Endothelial cell of umbilical vein (primary cell): ENCODE measurements at regions not wholly inside any gene's neighbourhood (a gene's known extent, or its start where the extent isn't known, plus 50 kb on each side); places are given as distances from the start of the nearest gene placed in this dataset.

Experiments used
- BruUV-seq: library from RNA; stranded (reverse); fragments of 400-500 nt; replicated peaks from 2 replicates; lab custom pipeline; 2021; lab: Mats Ljungman, UMichigan
- CTCF ChIA-PET: fragments of 300-600, 350-600 bp; sonication (Branson Sonifier 250); formaldehyde crosslinking; loops from one replicate; lab custom pipeline; 2021; ENCODE audit warnings: antibody characterized with exemption, inconsistent platforms; lab: Charles Lee
- POLR2A ChIA-PET: fragments of 300-600, 350-600 bp; sonication (Branson Sonifier 250); formaldehyde crosslinking; loops from one replicate; lab custom pipeline; 2021; ENCODE audit warnings: antibody characterized with exemption, inconsistent platforms; lab: Charles Lee
- DNase-seq: peaks from one replicate; pipeline ENCODE4 v3.0.0-alpha.2; 2011; ENCODE audit warnings: low read depth, low spot score
- FAIRE-seq: peaks from 2 replicates; lab custom pipeline; 2011; peaks lifted over from hg19 to GRCh38; lab: Jason Lieb, UNC
- H2AFZ ChIP-seq: 2 replicates; pipeline ENCODE4 v1.6.0; 2012; ENCODE audit warnings: low read depth, low read length, control low read depth, inconsistent platforms
- H3K27ac ChIP-seq: 2 replicates; pipeline ENCODE4 v1.5.1; 2011; ENCODE audit warnings: low read depth, mild to moderate bottlenecking, control low read depth, low read length, moderate library complexity; ENCODE audit not compliant: insufficient read depth
- H3K27me3 ChIP-seq, 2 experiments: 2 replicates each; pipeline versions ENCODE4 v1.6.0 to v1.6.1; 2011; ENCODE audit warnings: low read length in 2 of 2, mixed read lengths in 1 of 2; ENCODE audit not compliant: control insufficient read depth in 2 of 2, insufficient read depth in 2 of 2
- H3K36me3 ChIP-seq, 2 experiments: 2 replicates in 1 of 2; 3 replicates in 1 of 2; pipeline ENCODE4 v1.5.1; 2011; ENCODE audit warnings: low read length in 2 of 2, mild to moderate bottlenecking in 1 of 2, moderate library complexity in 1 of 2; ENCODE audit not compliant: control insufficient read depth in 2 of 2, insufficient read depth in 2 of 2; ENCODE audit errors: extremely low read depth in 1 of 2
- H3K4me1 ChIP-seq: 3 replicates; pipeline ENCODE4 v1.5.1; 2011; ENCODE audit warnings: mild to moderate bottlenecking, low read length; ENCODE audit not compliant: control insufficient read depth, insufficient read depth; ENCODE audit errors: extremely low read depth
- H3K4me2 ChIP-seq: 2 replicates; pipeline ENCODE4 v1.6.1; 2011; ENCODE audit warnings: low read length, control low read depth, mixed read lengths; ENCODE audit not compliant: insufficient read depth
- H3K4me3 ChIP-seq, 3 experiments: fragments of 200-600 bp in 1 of 3; sonication (generic), shearing (Covaris generic) in 1 of 3; replicated peaks in 1 of 3; 2 replicates each; pipeline ENCODE4 v1.5.1; 2011 to 2016; ENCODE audit warnings: control low read depth in 3 of 3, low read length in 3 of 3, mild to moderate bottlenecking in 2 of 3, inconsistent platforms in 1 of 3, low read depth in 1 of 3, moderate library complexity in 1 of 3; ENCODE audit not compliant: insufficient read depth in 1 of 3
- H3K79me2 ChIP-seq: 2 replicates; pipeline ENCODE4 v1.6.0; 2012; ENCODE audit warnings: low read length, inconsistent platforms; ENCODE audit not compliant: control insufficient read depth, insufficient read depth
- H3K9ac ChIP-seq: replicated peaks from 2 replicates; pipeline ENCODE3; 2011; ENCODE audit warnings: low read length, control low read depth; ENCODE audit not compliant: insufficient read depth; ENCODE audit errors: extremely low read depth
- H3K9me1 ChIP-seq: replicated peaks from 3 replicates; pipeline ENCODE4 v1.6.0; 2011; ENCODE audit warnings: mild to moderate bottlenecking, low read length; ENCODE audit not compliant: control insufficient read depth, insufficient read depth; ENCODE audit errors: extremely low read depth
- H3K9me3 ChIP-seq: replicated peaks from 2 replicates; pipeline ENCODE4 v1.5.1; 2012; ENCODE audit warnings: low read length, inconsistent platforms; ENCODE audit not compliant: control insufficient read depth, insufficient read depth
- H4K20me1 ChIP-seq: replicated peaks from 2 replicates; pipeline ENCODE3; 2011; ENCODE audit warnings: mild to moderate bottlenecking, low read length; ENCODE audit not compliant: control insufficient read depth, insufficient read depth; ENCODE audit errors: extremely low read depth
- EZH2 ChIP-seq: IDR thresholded peaks from 2 replicates; pipeline ENCODE4 v1.6.1; 2012; ENCODE audit warnings: borderline replicate concordance, low read depth, mild to moderate bottlenecking, moderate library complexity, low read length, inconsistent platforms; ENCODE audit not compliant: severe bottlenecking
- FOS ChIP-seq: IDR thresholded peaks from 2 replicates; pipeline ENCODE4 v1.6.1; 2011; ENCODE audit warnings: mild to moderate bottlenecking, low read length, moderate library complexity, borderline replicate concordance; ENCODE audit not compliant: insufficient read depth
- GATA2 ChIP-seq: IDR thresholded peaks from 2 replicates; pipeline ENCODE4 v1.7.0; 2011; ENCODE audit warnings: low read depth, mild to moderate bottlenecking, moderate library complexity, mixed read lengths, low read length; ENCODE audit not compliant: insufficient read length, insufficient read depth
- JUN ChIP-seq: IDR thresholded peaks from 2 replicates; pipeline ENCODE4 v1.6.1; 2011; ENCODE audit warnings: borderline replicate concordance, low read depth; ENCODE audit not compliant: insufficient read length, insufficient read depth
- MYC ChIP-seq: IDR thresholded peaks from one replicate; pipeline ENCODE4 v1.6.1; 2011; ENCODE audit warnings: mild to moderate bottlenecking, low read depth, low read length
- POLR2A ChIP-seq: IDR thresholded peaks from 2 replicates; pipeline ENCODE4 v1.6.1; 2012; ENCODE audit warnings: low read depth, mild to moderate bottlenecking, control low read depth, low read length
- POLR2AphosphoS5 ChIP-seq: IDR thresholded peaks from 2 replicates; pipeline ENCODE4 v1.6.1; 2012; ENCODE audit warnings: low read depth, mild to moderate bottlenecking, control low read depth, low read length, moderate library complexity; ENCODE audit not compliant: insufficient read depth
- dilution Hi-C: fragments of 300-500 bp; cut with MboI; formaldehyde crosslinking; loops from one replicate; pipeline ENCODE4 v1.15.0; 2019; ENCODE audit warnings: low sequenced_read_pairs; ENCODE audit not compliant: extremely low pct_ligation_motif_present
- intact Hi-C: fragments of 100-400 bp; cut with micrococcal nuclease; formaldehyde crosslinking; loops from one replicate; pipeline ENCODE4 v1.10.0; 2022
- TF ChIP-seq, protein P1 (sequence below): IDR thresholded peaks from 2 replicates; pipeline ENCODE4 v1.6.1; 2011; ENCODE audit not compliant: insufficient read depth, insufficient read length
- TF ChIP-seq, protein P2 (sequence below), 2 donors: IDR thresholded peaks; 1 replicate in 1 of 2; 2 replicates in 1 of 2; pipeline ENCODE4 v1.5.1; 2011; ENCODE audit warnings: low read length in 2 of 2, mild to moderate bottlenecking in 2 of 2, moderate library complexity in 2 of 2, control low read depth in 1 of 2, inconsistent platforms in 1 of 2, low read depth in 1 of 2; ENCODE audit not compliant: insufficient read depth in 1 of 2; ENCODE audit errors: extremely low read depth in 1 of 2

DNA sequence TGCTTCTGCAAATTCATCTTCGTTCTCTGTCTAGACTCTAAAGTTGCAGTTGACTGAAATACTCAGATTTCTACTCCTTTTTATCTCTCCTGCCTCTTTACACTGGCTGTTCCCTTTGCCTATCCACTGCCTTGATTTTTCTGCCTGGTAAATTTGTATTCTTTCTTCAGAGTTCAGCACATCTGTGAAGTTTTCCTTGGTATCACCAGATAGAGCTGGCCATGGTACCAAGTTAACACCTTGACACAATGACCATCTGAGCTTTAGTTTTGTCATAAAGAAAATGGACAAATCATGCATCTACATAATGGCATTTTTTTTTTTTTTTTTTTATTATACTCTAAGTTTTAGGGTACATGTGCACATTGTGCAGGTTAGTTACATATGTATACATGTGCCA, 143.0 kb downstream of the PPP1R3A start:
- Histone ChIP-seq H2AFZ (no peak overlapping the region), H3K9me1 (no peaks in the 10 kb centered on the region), H3K27me3 (no peaks in the 10 kb centered on the region), H3K79me2 (no peaks in the 10 kb centered on the region), H3K9me3 (no peaks in the 10 kb centered on the region), H4K20me1 (no peaks in the 10 kb centered on the region), H3K36me3 (no peaks in the 10 kb centered on the region), H3K4me2 (no peak overlapping the region), H3K4me3 (no peak overlapping the region), H3K9ac (no peak overlapping the region), H3K27ac (no peak overlapping the region), H3K4me1 (no peaks in the 10 kb centered on the region)
- TF ChIP-seq POLR2AphosphoS5 (no peak), POLR2A (no peak), FOS (no peak), JUN (no peak), EZH2 (no peak), GATA2 (no peak), MYC (no peak)
- TF ChIP-seq, protein P1, sequence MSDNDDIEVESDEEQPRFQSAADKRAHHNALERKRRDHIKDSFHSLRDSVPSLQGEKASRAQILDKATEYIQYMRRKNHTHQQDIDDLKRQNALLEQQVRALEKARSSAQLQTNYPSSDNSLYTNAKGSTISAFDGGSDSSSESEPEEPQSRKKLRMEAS, result no peak
- TF ChIP-seq, protein P2, sequence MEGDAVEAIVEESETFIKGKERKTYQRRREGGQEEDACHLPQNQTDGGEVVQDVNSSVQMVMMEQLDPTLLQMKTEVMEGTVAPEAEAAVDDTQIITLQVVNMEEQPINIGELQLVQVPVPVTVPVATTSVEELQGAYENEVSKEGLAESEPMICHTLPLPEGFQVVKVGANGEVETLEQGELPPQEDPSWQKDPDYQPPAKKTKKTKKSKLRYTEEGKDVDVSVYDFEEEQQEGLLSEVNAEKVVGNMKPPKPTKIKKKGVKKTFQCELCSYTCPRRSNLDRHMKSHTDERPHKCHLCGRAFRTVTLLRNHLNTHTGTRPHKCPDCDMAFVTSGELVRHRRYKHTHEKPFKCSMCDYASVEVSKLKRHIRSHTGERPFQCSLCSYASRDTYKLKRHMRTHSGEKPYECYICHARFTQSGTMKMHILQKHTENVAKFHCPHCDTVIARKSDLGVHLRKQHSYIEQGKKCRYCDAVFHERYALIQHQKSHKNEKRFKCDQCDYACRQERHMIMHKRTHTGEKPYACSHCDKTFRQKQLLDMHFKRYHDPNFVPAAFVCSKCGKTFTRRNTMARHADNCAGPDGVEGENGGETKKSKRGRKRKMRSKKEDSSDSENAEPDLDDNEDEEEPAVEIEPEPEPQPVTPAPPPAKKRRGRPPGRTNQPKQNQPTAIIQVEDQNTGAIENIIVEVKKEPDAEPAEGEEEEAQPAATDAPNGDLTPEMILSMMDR (IDR thresholded peaks at IDR 0.05; ENCODE audit: extremely low read depth in 1 of 2, insufficient read depth in 1 of 2, low read depth in 1 of 2, low read length in 2 of 2), result no peak
- ChIA-PET CTCF (interaction anchor here (1.0 kb wide), 1 partner anchor 22 kb away, joined by 3 read pairs; no protein-coding TSS in a partner anchor), POLR2A (no interaction called here)
- intact Hi-C loops (no loop called here), dilution Hi-C loops (no loop called here)
- DNase-seq (no peak), FAIRE-seq (no peak)
- no TSS peak for BruUV-seq
